Psoas muscle (tissue), 7 donors: ENCODE measurements at regions not wholly inside any gene's neighbourhood (a gene's known extent, or its start where the extent isn't known, plus 50 kb on each side); places are given as distances from the start of the nearest gene placed in this dataset.
A peak's percentile ranks its signal among the peaks of the same experiment; 100 is the strongest.

ENCODE experiments used
- ATAC-seq, 4 donors: fragments of 200-7000 bp; cut with Tn5 transposase; one replicate each; pipeline ENCODE4 v1.9.1; 2020; ENCODE audit warnings: moderate library complexity in 3 of 4, mild to moderate bottlenecking in 2 of 4
- DNase-seq, 2 donors: peaks; one replicate each; pipeline ENCODE4 v3.0.0-alpha.2; 2020
- H3K27ac ChIP-seq: fragments of 200-600 bp; one replicate; pipeline ENCODE4 v1.8.0; 2022
- H3K27me3 ChIP-seq, 3 donors: fragments of 200-600 bp in 1 of 3; one replicate each; pipeline versions ENCODE4 v1.6.1 to v1.8.0; 2013 to 2022; ENCODE audit warnings: low read length in 2 of 3, mild to moderate bottlenecking in 2 of 3, moderate library complexity in 1 of 3; ENCODE audit not compliant: insufficient read depth in 3 of 3
- H3K36me3 ChIP-seq, 2 donors: fragments of 200-600 bp in 1 of 2; one replicate each; pipeline versions ENCODE4 v1.6.1 to v1.8.0; 2013 to 2022; ENCODE audit warnings: low read depth in 1 of 2, mild to moderate bottlenecking in 1 of 2, moderate library complexity in 1 of 2; ENCODE audit not compliant: insufficient read depth in 1 of 2
- H3K4me1 ChIP-seq: fragments of 200-600 bp; one replicate; pipeline ENCODE4 v1.8.0; 2022
- H3K4me3 ChIP-seq: fragments of 200-600 bp; one replicate; pipeline ENCODE4 v1.8.0; 2022; ENCODE audit warnings: mild to moderate bottlenecking
- H3K9me3 ChIP-seq: fragments of 200-600 bp; one replicate; pipeline ENCODE4 v1.8.0; 2022
- CTCF ChIP-seq: fragments of 200-600 bp; IDR thresholded peaks from one replicate; pipeline ENCODE4 v1.8.0; 2022; ENCODE audit warnings: antibody characterized with exemption
- WGBS, 3 donors: extraction: QIAGEN DNeasy Blood & Tissue Kit; methylation state at CpG; one replicate each; pipeline versions ENCODE4 v1.1.6 to v1.1.7; 2013; 5-methylcytosine and 5-hydroxymethylcytosine counted together
- intact Hi-C, 2 donors: fragments of 100-400 bp; cut with DNase I; formaldehyde crosslinking; loops; one replicate each; pipeline versions ENCODE4 v1.11.0 to v1.14.2; 2022
- donor health status: healthy with polysubstance abuse.
- donor health status: DM: no; HTN: no; CAD: no; lungs with moderate emphysema.
- donor health status: Bipolar disorder and iron deficiency.
- donor health status: healthy.
- donor health status: DM: yes; HTN: yes; CAD: no.
- donor health status: DM: no; HTN: no; CAD: no.
- donor health status: DM: yes; HTN: yes; CAD: no.

- no peak for TF ChIP-seq CTCF
- DNase-seq (peak in 1 of 2 donors; percentile 38), ATAC-seq (no peak)
- H3K36me3 ChIP-seq = no peaks in the 10 kb centered on the region
- peaks cover 0 to 6% (median 4%) of the 10 kb centered on the region in 3 donors for H3K27me3 ChIP-seq
- no peaks in the 10 kb centered on the region for H3K9me3 ChIP-seq
- intact Hi-C loops = no loop called here
- H3K27ac ChIP-seq = no peak overlapping the region
- no peaks in the 10 kb centered on the region for H3K4me1 ChIP-seq
- H3K4me3 ChIP-seq = no peak overlapping the region
- 84 to 89% (median 87%) methylated on average over 15 of the region's 15 CpGs for WGBS, 3 donors
Observed at GRCh38 chr14:101251812-101252442, 309.4 kb upstream of the DIO3 start.

GRCh38 chr14:101252443-101253214 is 308.7 kb upstream of the DIO3 start:
- peaks cover 0 to 6% (median 4%) of the 10 kb centered on the region in 3 donors for H3K27me3 ChIP-seq
- no peak for TF ChIP-seq CTCF
- no peak overlapping the region for H3K4me3 ChIP-seq
- H3K4me1 ChIP-seq = no peaks in the 10 kb centered on the region
- H3K9me3 ChIP-seq = no peaks in the 10 kb centered on the region
- no peaks in the 10 kb centered on the region for H3K36me3 ChIP-seq
- no peak for ATAC-seq
- 89 to 93% (median 91%) methylated on average over 13 of the region's 13 CpGs for WGBS, 3 donors
- no peak for DNase-seq
- intact Hi-C loops = no loop called here
- H3K27ac ChIP-seq = no peak overlapping the region

GRCh38 chr14:101253948-101254347 is 307.3 kb upstream of the DIO3 start:
- H3K4me3 ChIP-seq = no peak overlapping the region
- no peak overlapping the region for H3K27ac ChIP-seq
- H3K27me3 ChIP-seq = peaks cover 0 to 6% (median 4%) of the 10 kb centered on the region in 3 donors
- ATAC-seq (no peak), DNase-seq (no peak)
- H3K36me3 ChIP-seq = no peaks in the 10 kb centered on the region
- no peak for TF ChIP-seq CTCF
- WGBS, 3 donors = 80 to 87% (median 82%) methylated on average over 5 of the region's 5 CpGs
- H3K9me3 ChIP-seq = no peaks in the 10 kb centered on the region
- intact Hi-C loops = no loop called here
- no peaks in the 10 kb centered on the region for H3K4me1 ChIP-seq

GRCh38 chr14:101254805-101255764 is 306.2 kb upstream of the DIO3 start:
- Histone ChIP-seq H3K36me3 (no peaks in the 10 kb centered on the region), H3K27me3 (peaks cover 0 to 6% (median 0%) of the 10 kb centered on the region in 3 donors), H3K4me3 (no peak overlapping the region), H3K9me3 (peaks cover 4% of the 10 kb centered on the region), H3K4me1 (no peaks in the 10 kb centered on the region), H3K27ac (no peak overlapping the region)
- TF ChIP-seq CTCF = no peak
- WGBS, 3 donors = 32 to 51% (median 33%) methylated on average over 17 of the region's 17 CpGs
- intact Hi-C loops = no loop called here
- DNase-seq (peak in 1 of 2 donors; percentile 62), ATAC-seq (peak in 2 of 4 donors; percentile 40 to 62)
